Liver (tissue), 8 donors: ENCODE measurements at regions not wholly inside any gene's neighbourhood (a gene's known extent, or its start where the extent isn't known, plus 50 kb on each side); places are given as distances from the start of the nearest gene placed in this dataset.

Experiments
- DNase-seq: peaks from one replicate; pipeline ENCODE4 v3.0.0-alpha.2; 2017; ENCODE audit warnings: low spot score
- H3K27ac ChIP-seq, 2 donors: one replicate each; pipeline ENCODE4 v1.7.0; 2013; ENCODE audit warnings: inconsistent platforms in 2 of 2, low read length in 2 of 2, control low read depth in 1 of 2, low read depth in 1 of 2, mild to moderate bottlenecking in 1 of 2
- H3K27me3 ChIP-seq, 4 donors: one replicate each; pipeline versions ENCODE4 v1.6.1 to v1.7.0; 2013; ENCODE audit warnings: low read length in 3 of 4, inconsistent platforms in 1 of 4, mild to moderate bottlenecking in 1 of 4, moderate library complexity in 1 of 4; ENCODE audit not compliant: control insufficient read depth in 4 of 4, insufficient read depth in 4 of 4
- H3K36me3 ChIP-seq, 4 donors: one replicate each; pipeline versions ENCODE4 v1.6.1 to v1.7.0; 2013; ENCODE audit warnings: low read length in 3 of 4, mild to moderate bottlenecking in 3 of 4, low read depth in 1 of 4, moderate library complexity in 1 of 4; ENCODE audit not compliant: control insufficient read depth in 4 of 4, insufficient read depth in 3 of 4
- H3K4me1 ChIP-seq, 4 donors: one replicate each; pipeline versions ENCODE4 v1.6.1 to v1.7.0; 2013; ENCODE audit warnings: low read length in 3 of 4, mild to moderate bottlenecking in 3 of 4, moderate library complexity in 1 of 4; ENCODE audit not compliant: control insufficient read depth in 4 of 4, insufficient read depth in 4 of 4
- H3K4me3 ChIP-seq, 3 donors: one replicate each; pipeline versions ENCODE4 v1.6.1 to v1.7.0; 2013; ENCODE audit warnings: low read length in 3 of 3, control low read depth in 1 of 3, low read depth in 1 of 3, mild to moderate bottlenecking in 1 of 3
- H3K9ac ChIP-seq, 2 donors: one replicate each; pipeline ENCODE4 v1.7.0; 2013; ENCODE audit warnings: low read length in 2 of 2, mild to moderate bottlenecking in 2 of 2, moderate library complexity in 2 of 2, control low read depth in 1 of 2, low read depth in 1 of 2
- H3K9me3 ChIP-seq, 4 donors: one replicate each; pipeline versions ENCODE4 v1.6.1 to v1.7.0; 2013; ENCODE audit warnings: low read length in 3 of 4; ENCODE audit not compliant: control insufficient read depth in 4 of 4
- FOXA2 ChIP-seq: IDR thresholded peaks from 2 replicates; pipeline ENCODE4 v1.6.1; 2016; ENCODE audit warnings: antibody characterized with exemption
- HNF4A ChIP-seq, 2 donors: conservative IDR thresholded peaks; 2 replicates each; pipeline ENCODE4 v1.6.1; 2016; ENCODE audit warnings: antibody characterized with exemption in 2 of 2, mild to moderate bottlenecking in 2 of 2
- HNF4G ChIP-seq: IDR thresholded peaks from 2 replicates; pipeline ENCODE4 v1.6.1; 2016; ENCODE audit warnings: antibody characterized with exemption
- JUND ChIP-seq, 2 donors: IDR thresholded peaks; 2 replicates each; pipeline ENCODE4 v1.6.1; 2016; ENCODE audit warnings: antibody characterized with exemption in 2 of 2
- NR2F2 ChIP-seq: IDR thresholded peaks from 2 replicates; pipeline ENCODE4 v1.6.1; 2016; ENCODE audit warnings: antibody characterized with exemption
- RAD21 ChIP-seq, 2 donors: IDR thresholded peaks; 2 replicates each; pipeline ENCODE4 v1.6.1; 2016; ENCODE audit warnings: antibody characterized with exemption in 2 of 2, mild to moderate bottlenecking in 2 of 2
- RXRA ChIP-seq, 2 donors: IDR thresholded peaks; 2 replicates each; pipeline ENCODE4 v1.6.1; 2017 to 2018; ENCODE audit warnings: antibody characterized with exemption in 2 of 2, mild to moderate bottlenecking in 1 of 2
- SP1 ChIP-seq: IDR thresholded peaks from 2 replicates; pipeline ENCODE4 v1.6.1; 2018; ENCODE audit warnings: antibody characterized with exemption, mild to moderate bottlenecking
- TAF1 ChIP-seq: conservative IDR thresholded peaks from 2 replicates; pipeline ENCODE4 v1.6.1; 2016; ENCODE audit warnings: antibody characterized with exemption, mild to moderate bottlenecking
- WGBS: extraction: QIAGEN DNeasy Blood & Tissue Kit; methylation state at CpG from one replicate; pipeline ENCODE4 v1.1.7; 2013; 5-methylcytosine and 5-hydroxymethylcytosine counted together
- TF ChIP-seq, protein P1 (sequence below): fragments of 150-350 bp; IDR thresholded peaks from 2 replicates; pipeline ENCODE4 v1.5.1; 2017; ENCODE audit warnings: improper control_type of control experiment, low read depth, low read length; ENCODE audit not compliant: missing input control
- TF ChIP-seq, protein P2 (sequence below): IDR thresholded peaks from 2 replicates; pipeline ENCODE4 v1.6.1; 2016; ENCODE audit warnings: antibody characterized with exemption, mild to moderate bottlenecking
- TF ChIP-seq, protein P3 (sequence below): IDR thresholded peaks from 2 replicates; pipeline ENCODE4 v1.6.1; 2016; ENCODE audit warnings: antibody characterized with exemption
- TF ChIP-seq, protein P4 (sequence below): IDR thresholded peaks from 2 replicates; pipeline ENCODE4 v1.6.1; 2016; ENCODE audit warnings: antibody characterized with exemption
- donor health status: healthy.
- donor health status: healthy.
- donor health status: healthy.
- donor health status: healthy.
- donor health status: healthy.

DNA sequence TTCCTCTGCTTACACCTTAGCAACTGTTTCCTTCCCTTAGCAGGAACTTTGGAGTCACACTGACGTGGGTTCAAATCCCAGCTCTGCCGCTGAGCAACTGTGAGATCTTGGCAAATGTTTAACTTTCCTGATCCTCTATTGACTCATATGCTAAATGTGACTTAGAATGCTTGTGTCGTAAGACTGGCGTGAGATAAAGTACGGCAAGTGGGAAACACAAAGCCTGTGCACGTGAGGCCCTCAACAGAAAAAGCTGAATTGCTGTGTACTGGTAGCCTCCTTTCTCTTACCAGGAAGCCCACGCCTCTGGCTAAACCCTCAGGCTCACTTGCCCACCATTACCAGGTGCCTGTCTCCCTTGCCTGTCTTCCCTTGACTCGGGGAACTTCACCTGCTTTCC, 135.4 kb upstream of the TNR start:
- Histone ChIP-seq H3K9ac (no peak overlapping the region), H3K27ac (no peak overlapping the region), H3K27me3 (no peaks in the 10 kb centered on the region), H3K9me3 (no peaks in the 10 kb centered on the region), H3K36me3 (no peaks in the 10 kb centered on the region), H3K4me3 (no peak overlapping the region), H3K4me1 (no peaks in the 10 kb centered on the region)
- DNase-seq, result no peak
- TF ChIP-seq, protein P1, sequence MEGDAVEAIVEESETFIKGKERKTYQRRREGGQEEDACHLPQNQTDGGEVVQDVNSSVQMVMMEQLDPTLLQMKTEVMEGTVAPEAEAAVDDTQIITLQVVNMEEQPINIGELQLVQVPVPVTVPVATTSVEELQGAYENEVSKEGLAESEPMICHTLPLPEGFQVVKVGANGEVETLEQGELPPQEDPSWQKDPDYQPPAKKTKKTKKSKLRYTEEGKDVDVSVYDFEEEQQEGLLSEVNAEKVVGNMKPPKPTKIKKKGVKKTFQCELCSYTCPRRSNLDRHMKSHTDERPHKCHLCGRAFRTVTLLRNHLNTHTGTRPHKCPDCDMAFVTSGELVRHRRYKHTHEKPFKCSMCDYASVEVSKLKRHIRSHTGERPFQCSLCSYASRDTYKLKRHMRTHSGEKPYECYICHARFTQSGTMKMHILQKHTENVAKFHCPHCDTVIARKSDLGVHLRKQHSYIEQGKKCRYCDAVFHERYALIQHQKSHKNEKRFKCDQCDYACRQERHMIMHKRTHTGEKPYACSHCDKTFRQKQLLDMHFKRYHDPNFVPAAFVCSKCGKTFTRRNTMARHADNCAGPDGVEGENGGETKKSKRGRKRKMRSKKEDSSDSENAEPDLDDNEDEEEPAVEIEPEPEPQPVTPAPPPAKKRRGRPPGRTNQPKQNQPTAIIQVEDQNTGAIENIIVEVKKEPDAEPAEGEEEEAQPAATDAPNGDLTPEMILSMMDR, result no peak
- TF ChIP-seq RXRA (IDR thresholded peaks at IDR 0.05) (no peak), NR2F2 (no peak), HNF4A (conservative IDR thresholded peaks at IDR 0.05) (no peak), RAD21 (IDR thresholded peaks at IDR 0.05) (no peak), SP1 (no peak), HNF4G (no peak), TAF1 (no peak)
- TF ChIP-seq, protein P2, sequence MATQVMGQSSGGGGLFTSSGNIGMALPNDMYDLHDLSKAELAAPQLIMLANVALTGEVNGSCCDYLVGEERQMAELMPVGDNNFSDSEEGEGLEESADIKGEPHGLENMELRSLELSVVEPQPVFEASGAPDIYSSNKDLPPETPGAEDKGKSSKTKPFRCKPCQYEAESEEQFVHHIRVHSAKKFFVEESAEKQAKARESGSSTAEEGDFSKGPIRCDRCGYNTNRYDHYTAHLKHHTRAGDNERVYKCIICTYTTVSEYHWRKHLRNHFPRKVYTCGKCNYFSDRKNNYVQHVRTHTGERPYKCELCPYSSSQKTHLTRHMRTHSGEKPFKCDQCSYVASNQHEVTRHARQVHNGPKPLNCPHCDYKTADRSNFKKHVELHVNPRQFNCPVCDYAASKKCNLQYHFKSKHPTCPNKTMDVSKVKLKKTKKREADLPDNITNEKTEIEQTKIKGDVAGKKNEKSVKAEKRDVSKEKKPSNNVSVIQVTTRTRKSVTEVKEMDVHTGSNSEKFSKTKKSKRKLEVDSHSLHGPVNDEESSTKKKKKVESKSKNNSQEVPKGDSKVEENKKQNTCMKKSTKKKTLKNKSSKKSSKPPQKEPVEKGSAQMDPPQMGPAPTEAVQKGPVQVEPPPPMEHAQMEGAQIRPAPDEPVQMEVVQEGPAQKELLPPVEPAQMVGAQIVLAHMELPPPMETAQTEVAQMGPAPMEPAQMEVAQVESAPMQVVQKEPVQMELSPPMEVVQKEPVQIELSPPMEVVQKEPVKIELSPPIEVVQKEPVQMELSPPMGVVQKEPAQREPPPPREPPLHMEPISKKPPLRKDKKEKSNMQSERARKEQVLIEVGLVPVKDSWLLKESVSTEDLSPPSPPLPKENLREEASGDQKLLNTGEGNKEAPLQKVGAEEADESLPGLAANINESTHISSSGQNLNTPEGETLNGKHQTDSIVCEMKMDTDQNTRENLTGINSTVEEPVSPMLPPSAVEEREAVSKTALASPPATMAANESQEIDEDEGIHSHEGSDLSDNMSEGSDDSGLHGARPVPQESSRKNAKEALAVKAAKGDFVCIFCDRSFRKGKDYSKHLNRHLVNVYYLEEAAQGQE, result no peak
- WGBS, result 77% methylated on average over 8 of the region's 8 CpGs

DNA sequence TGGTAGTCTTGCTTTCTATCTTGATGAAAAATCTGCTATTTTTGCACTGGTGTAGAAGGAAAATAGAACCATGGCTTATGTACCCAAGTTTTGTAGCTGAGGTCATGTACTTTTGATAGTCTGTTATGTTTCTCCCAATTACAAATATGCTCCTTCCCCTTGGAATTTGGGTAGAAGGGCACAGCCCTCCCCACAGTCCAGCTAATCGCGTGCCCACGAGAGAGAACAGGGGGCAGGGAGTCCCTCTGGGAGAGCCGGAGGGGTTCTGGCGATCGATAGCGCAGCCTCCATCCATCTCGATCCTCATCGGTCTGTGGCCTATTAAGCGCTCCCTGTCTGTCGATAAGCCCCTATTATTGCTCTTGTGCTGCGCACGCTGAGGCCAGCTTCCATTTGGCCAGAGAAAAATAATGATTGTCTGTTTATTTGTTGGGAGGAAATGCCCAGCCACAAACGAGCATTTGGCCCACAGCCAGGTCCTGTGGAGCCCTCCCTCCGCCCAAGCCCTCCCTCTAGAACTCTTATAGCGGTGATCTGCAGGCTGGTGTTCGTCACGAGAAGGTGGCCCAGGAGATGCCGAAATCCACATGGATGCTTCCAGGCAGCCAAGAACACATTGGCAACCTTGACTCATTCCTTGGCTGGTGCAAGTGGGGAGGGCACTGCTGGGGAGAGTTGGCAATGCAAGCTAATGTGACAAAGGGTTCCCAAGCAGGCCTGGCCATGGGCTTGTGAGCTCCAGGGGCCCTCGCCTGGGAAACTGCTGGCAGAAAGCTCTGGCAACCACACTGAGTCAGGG, 134.7 kb upstream of the TNR start:
- Histone ChIP-seq H3K9me3 (no peaks in the 10 kb centered on the region), H3K4me1 (no peaks in the 10 kb centered on the region), H3K36me3 (no peaks in the 10 kb centered on the region), H3K27me3 (no peaks in the 10 kb centered on the region), H3K4me3 (no peak overlapping the region), H3K27ac (no peak overlapping the region), H3K9ac (no peak overlapping the region)
- TF ChIP-seq, protein P2, result no peak
- no peak for TF ChIP-seq SP1
- TF ChIP-seq, protein P3, sequence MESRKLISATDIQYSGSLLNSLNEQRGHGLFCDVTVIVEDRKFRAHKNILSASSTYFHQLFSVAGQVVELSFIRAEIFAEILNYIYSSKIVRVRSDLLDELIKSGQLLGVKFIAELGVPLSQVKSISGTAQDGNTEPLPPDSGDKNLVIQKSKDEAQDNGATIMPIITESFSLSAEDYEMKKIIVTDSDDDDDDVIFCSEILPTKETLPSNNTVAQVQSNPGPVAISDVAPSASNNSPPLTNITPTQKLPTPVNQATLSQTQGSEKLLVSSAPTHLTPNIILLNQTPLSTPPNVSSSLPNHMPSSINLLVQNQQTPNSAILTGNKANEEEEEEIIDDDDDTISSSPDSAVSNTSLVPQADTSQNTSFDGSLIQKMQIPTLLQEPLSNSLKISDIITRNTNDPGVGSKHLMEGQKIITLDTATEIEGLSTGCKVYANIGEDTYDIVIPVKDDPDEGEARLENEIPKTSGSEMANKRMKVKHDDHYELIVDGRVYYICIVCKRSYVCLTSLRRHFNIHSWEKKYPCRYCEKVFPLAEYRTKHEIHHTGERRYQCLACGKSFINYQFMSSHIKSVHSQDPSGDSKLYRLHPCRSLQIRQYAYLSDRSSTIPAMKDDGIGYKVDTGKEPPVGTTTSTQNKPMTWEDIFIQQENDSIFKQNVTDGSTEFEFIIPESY, result no peak
- TF ChIP-seq HNF4G, result no peak
- no peak for TF ChIP-seq JUND (IDR thresholded peaks at IDR 0.05)
- TF ChIP-seq, protein P4, sequence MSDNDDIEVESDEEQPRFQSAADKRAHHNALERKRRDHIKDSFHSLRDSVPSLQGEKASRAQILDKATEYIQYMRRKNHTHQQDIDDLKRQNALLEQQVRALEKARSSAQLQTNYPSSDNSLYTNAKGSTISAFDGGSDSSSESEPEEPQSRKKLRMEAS, result no peak
- TF ChIP-seq FOXA2, result no peak
- 89% methylated on average over 20 of the region's 20 CpGs for WGBS
- DNase-seq, result no peak
